ENCODE measurements at regions not wholly inside any gene's neighbourhood (a gene's known extent, or its start where the extent isn't known, plus 50 kb on each side); places are given as distances from the start of the nearest gene placed in this dataset.

DNA sequence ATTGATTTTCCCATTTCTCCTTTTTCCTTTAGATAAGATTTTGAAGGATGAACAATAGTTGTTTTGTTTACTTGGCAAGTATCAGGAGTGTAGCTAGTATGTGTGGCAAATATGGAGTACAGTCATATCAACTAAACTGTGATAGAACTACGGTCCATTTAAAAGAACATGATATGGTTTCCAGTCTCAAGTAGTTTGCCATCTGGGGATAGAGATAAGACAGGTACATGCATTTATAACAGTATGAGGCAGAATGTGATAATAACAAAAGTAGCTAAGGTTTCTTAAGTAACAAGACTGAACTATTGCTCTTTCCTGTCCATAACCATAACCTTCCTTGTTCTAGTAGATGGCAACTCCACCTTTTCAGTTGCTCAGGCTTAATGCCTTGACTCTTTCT lies 75.6 kb upstream of the TACR1 start:
- no peaks in the 10 kb centered on the region for H3K79me2 ChIP-seq (replicated peaks; ENCODE audit: insufficient read depth)
- DNase-seq (ENCODE audit: low spot score) = no peak
- Mint-ChIP-seq H3K27ac (no peak overlapping the region), H3K9me3 (no peaks in the 10 kb centered on the region; the same call in 2 of the 3 replicates), H3K4me1 (peaks cover 26% of the 10 kb centered on the region), H3K27me3 (ENCODE audit: insufficient read depth, low read depth, poor library complexity) (no peaks in the 10 kb centered on the region), H3K36me3 (ENCODE audit: low read depth) (no peaks in the 10 kb centered on the region), H3K4me3 (no peak overlapping the region)
- H3K9me2 ChIP-seq (ENCODE audit: insufficient read depth) = no peaks in the 10 kb centered on the region
- no peak overlapping the region for H3K27ac ChIP-seq (ENCODE audit: low read depth)
- no peaks in the 10 kb centered on the region for H3K36me3 ChIP-seq (ENCODE audit: insufficient read depth)
- no peak overlapping the region for H3K4me2 ChIP-seq
- peaks cover 23% of the 10 kb centered on the region for H3K4me1 ChIP-seq (ENCODE audit: insufficient read depth)
- no peaks in the 10 kb centered on the region for H3K27me3 ChIP-seq (ENCODE audit: insufficient read depth)
- H3F3A ChIP-seq (replicated peaks; ENCODE audit: low read depth) = no peaks in the 10 kb centered on the region
- no peaks in the 10 kb centered on the region for H4K20me1 ChIP-seq (replicated peaks; ENCODE audit: insufficient read depth)
- TF ChIP-seq EZH2phosphoT487 (IDR thresholded peaks at IDR 0.05; ENCODE audit: unreplicated experiment) = no peak
- TF ChIP-seq, protein P1, sequence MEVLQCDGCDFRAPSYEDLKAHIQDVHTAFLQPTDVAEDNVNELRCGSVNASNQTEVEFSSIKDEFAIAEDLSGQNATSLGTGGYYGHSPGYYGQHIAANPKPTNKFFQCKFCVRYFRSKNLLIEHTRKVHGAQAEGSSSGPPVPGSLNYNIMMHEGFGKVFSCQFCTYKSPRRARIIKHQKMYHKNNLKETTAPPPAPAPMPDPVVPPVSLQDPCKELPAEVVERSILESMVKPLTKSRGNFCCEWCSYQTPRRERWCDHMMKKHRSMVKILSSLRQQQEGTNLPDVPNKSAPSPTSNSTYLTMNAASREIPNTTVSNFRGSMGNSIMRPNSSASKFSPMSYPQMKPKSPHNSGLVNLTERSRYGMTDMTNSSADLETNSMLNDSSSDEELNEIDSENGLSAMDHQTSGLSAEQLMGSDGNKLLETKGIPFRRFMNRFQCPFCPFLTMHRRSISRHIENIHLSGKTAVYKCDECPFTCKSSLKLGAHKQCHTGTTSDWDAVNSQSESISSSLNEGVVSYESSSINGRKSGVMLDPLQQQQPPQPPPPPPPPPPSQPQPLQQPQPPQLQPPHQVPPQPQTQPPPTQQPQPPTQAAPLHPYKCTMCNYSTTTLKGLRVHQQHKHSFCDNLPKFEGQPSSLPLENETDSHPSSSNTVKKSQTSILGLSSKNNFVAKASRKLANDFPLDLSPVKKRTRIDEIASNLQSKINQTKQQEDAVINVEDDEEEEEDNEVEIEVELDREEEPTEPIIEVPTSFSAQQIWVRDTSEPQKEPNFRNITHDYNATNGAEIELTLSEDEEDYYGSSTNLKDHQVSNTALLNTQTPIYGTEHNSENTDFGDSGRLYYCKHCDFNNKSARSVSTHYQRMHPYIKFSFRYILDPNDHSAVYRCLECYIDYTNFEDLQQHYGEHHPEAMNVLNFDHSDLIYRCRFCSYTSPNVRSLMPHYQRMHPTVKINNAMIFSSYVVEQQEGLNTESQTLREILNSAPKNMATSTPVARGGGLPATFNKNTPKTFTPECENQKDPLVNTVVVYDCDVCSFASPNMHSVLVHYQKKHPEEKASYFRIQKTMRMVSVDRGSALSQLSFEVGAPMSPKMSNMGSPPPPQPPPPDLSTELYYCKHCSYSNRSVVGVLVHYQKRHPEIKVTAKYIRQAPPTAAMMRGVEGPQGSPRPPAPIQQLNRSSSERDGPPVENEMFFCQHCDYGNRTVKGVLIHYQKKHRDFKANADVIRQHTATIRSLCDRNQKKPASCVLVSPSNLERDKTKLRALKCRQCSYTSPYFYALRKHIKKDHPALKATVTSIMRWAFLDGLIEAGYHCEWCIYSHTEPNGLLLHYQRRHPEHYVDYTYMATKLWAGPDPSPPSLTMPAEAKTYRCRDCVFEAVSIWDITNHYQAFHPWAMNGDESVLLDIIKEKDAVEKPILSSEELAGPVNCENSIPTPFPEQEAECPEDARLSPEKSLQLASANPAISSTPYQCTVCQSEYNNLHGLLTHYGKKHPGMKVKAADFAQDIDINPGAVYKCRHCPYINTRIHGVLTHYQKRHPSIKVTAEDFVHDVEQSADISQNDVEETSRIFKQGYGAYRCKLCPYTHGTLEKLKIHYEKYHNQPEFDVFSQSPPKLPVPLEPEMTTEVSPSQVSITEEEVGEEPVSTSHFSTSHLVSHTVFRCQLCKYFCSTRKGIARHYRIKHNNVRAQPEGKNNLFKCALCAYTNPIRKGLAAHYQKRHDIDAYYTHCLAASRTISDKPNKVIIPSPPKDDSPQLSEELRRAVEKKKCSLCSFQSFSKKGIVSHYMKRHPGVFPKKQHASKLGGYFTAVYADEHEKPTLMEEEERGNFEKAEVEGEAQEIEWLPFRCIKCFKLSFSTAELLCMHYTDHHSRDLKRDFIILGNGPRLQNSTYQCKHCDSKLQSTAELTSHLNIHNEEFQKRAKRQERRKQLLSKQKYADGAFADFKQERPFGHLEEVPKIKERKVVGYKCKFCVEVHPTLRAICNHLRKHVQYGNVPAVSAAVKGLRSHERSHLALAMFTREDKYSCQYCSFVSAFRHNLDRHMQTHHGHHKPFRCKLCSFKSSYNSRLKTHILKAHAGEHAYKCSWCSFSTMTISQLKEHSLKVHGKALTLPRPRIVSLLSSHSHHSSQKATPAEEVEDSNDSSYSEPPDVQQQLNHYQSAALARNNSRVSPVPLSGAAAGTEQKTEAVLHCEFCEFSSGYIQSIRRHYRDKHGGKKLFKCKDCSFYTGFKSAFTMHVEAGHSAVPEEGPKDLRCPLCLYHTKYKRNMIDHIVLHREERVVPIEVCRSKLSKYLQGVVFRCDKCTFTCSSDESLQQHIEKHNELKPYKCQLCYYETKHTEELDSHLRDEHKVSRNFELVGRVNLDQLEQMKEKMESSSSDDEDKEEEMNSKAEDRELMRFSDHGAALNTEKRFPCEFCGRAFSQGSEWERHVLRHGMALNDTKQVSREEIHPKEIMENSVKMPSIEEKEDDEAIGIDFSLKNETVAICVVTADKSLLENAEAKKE (CRISPR knock-in tag; IDR thresholded peaks at IDR 0.05) = no peak
- TF ChIP-seq ZNF114 (CRISPR knock-in tag; IDR thresholded peaks at IDR 0.05) = no peak
- no peak for TF ChIP-seq ETS1 (IDR thresholded peaks at IDR 0.05)
- TF ChIP-seq REST (IDR thresholded peaks at IDR 0.05; ENCODE audit: unreplicated experiment) = no peak
- TF ChIP-seq ZNF331 (CRISPR knock-in tag; IDR thresholded peaks at IDR 0.05; ENCODE audit: low read depth) = no peak
- no peak for TF ChIP-seq NANOG (IDR thresholded peaks at IDR 0.05; ENCODE audit: borderline replicate concordance)
- TF ChIP-seq POLR2AphosphoS5 (IDR thresholded peaks at IDR 0.05; ENCODE audit: low read depth) = no peak
- no peak for TF ChIP-seq CREB1 (CRISPR knock-in tag; IDR thresholded peaks at IDR 0.05; ENCODE audit: low read depth)
- TF ChIP-seq STAT1 (IDR thresholded peaks at IDR 0.05; ENCODE audit: unreplicated experiment) = no peak
- TF ChIP-seq CTCF (conservative IDR thresholded peaks at IDR 0.05; ENCODE audit: low read depth in 2 of 2) = no peak
- TF ChIP-seq EZH2 (IDR thresholded peaks at IDR 0.05; ENCODE audit: low read depth, unreplicated experiment) = no peak
- TF ChIP-seq JUNB (IDR thresholded peaks at IDR 0.05; ENCODE audit: unreplicated experiment) = no peak
- H2AFZ ChIP-seq = no peak overlapping the region
- ATAC-seq = no peak
- no peak overlapping the region for H3K4me3 ChIP-seq

Data from GM23338 (cell line).